ENCODE measurements at regions not wholly inside any gene's neighbourhood (a gene's known extent, or its start where the extent isn't known, plus 50 kb on each side); places are given as distances from the start of the nearest gene placed in this dataset.
A peak's percentile ranks its signal among the peaks of the same experiment; 100 is the strongest.

- Mint-ChIP-seq H3K36me3 (ENCODE audit: low read depth, unreplicated experiment) (no peaks in the 10 kb centered on the region), H3K4me3 (ENCODE audit: unreplicated experiment) (no peak overlapping the region), H3K27me3 (ENCODE audit: unreplicated experiment) (no peaks in the 10 kb centered on the region), H3K9me3 (ENCODE audit: unreplicated experiment) (no peaks in the 10 kb centered on the region), H3K27ac (ENCODE audit: unreplicated experiment) (no peak overlapping the region), H3K4me1 (ENCODE audit: unreplicated experiment) (no peaks in the 10 kb centered on the region)
- DNase-seq (ENCODE audit: low spot score): no peak
- no peak for TF ChIP-seq CTCF (IDR thresholded peaks at IDR 0.05; ENCODE audit: unreplicated experiment)
Observed at GRCh38 chr3:62968128-62968527, 92.9 kb upstream of the CADPS start.

GRCh38 chr3:62970648-62971047 lies 95.4 kb upstream of the CADPS start:
- Mint-ChIP-seq H3K36me3 (ENCODE audit: low read depth, unreplicated experiment) (no peaks in the 10 kb centered on the region), H3K27ac (ENCODE audit: unreplicated experiment) (no peak overlapping the region), H3K9me3 (ENCODE audit: unreplicated experiment) (no peaks in the 10 kb centered on the region), H3K27me3 (ENCODE audit: unreplicated experiment) (no peaks in the 10 kb centered on the region), H3K4me1 (ENCODE audit: unreplicated experiment) (no peaks in the 10 kb centered on the region), H3K4me3 (ENCODE audit: unreplicated experiment) (no peak overlapping the region)
- TF ChIP-seq CTCF (IDR thresholded peaks at IDR 0.05; ENCODE audit: unreplicated experiment): no peak
- no peak for DNase-seq (ENCODE audit: low spot score)

- Mint-ChIP-seq H3K4me3 (ENCODE audit: unreplicated experiment) (no peak overlapping the region), H3K9me3 (ENCODE audit: unreplicated experiment) (no peaks in the 10 kb centered on the region), H3K4me1 (ENCODE audit: unreplicated experiment) (no peaks in the 10 kb centered on the region), H3K27ac (ENCODE audit: unreplicated experiment) (no peak overlapping the region), H3K27me3 (ENCODE audit: unreplicated experiment) (no peaks in the 10 kb centered on the region), H3K36me3 (ENCODE audit: low read depth, unreplicated experiment) (no peaks in the 10 kb centered on the region)
- no peak for DNase-seq (ENCODE audit: low spot score)
- no peak for TF ChIP-seq CTCF (IDR thresholded peaks at IDR 0.05; ENCODE audit: unreplicated experiment)
Observed at GRCh38 chr3:62975566-62975965, 100.3 kb upstream of the CADPS start.

- Mint-ChIP-seq H3K4me3 (ENCODE audit: unreplicated experiment) (no peak overlapping the region), H3K36me3 (ENCODE audit: low read depth, unreplicated experiment) (no peaks in the 10 kb centered on the region), H3K4me1 (ENCODE audit: unreplicated experiment) (peaks cover 28% of the 10 kb centered on the region), H3K9me3 (ENCODE audit: unreplicated experiment) (no peaks in the 10 kb centered on the region), H3K27ac (ENCODE audit: unreplicated experiment) (no peak overlapping the region), H3K27me3 (ENCODE audit: unreplicated experiment) (no peaks in the 10 kb centered on the region)
- no peak for TF ChIP-seq CTCF (IDR thresholded peaks at IDR 0.05; ENCODE audit: unreplicated experiment)
- DNase-seq (ENCODE audit: low spot score): no peak
Observed at GRCh38 chr3:62981962-62982361, 106.7 kb upstream of the CADPS start.

GRCh38 chr3:62982795-62983455 lies 107.7 kb upstream of the CADPS start:
- Mint-ChIP-seq H3K4me1 (ENCODE audit: unreplicated experiment) (peaks cover 28% of the 10 kb centered on the region), H3K4me3 (ENCODE audit: unreplicated experiment) (no peak overlapping the region), H3K36me3 (ENCODE audit: low read depth, unreplicated experiment) (no peaks in the 10 kb centered on the region), H3K27ac (ENCODE audit: unreplicated experiment) (peak overlapping the region; percentile 14), H3K9me3 (ENCODE audit: unreplicated experiment) (no peaks in the 10 kb centered on the region), H3K27me3 (ENCODE audit: unreplicated experiment) (no peaks in the 10 kb centered on the region)
- TF ChIP-seq CTCF (IDR thresholded peaks at IDR 0.05; ENCODE audit: unreplicated experiment): no peak
- peak; percentile 21 for DNase-seq (ENCODE audit: low spot score)
